ENCODE measurements at regions not wholly inside any gene's neighbourhood (a gene's known extent, or its start where the extent isn't known, plus 50 kb on each side); places are given as distances from the start of the nearest gene placed in this dataset.

DNA sequence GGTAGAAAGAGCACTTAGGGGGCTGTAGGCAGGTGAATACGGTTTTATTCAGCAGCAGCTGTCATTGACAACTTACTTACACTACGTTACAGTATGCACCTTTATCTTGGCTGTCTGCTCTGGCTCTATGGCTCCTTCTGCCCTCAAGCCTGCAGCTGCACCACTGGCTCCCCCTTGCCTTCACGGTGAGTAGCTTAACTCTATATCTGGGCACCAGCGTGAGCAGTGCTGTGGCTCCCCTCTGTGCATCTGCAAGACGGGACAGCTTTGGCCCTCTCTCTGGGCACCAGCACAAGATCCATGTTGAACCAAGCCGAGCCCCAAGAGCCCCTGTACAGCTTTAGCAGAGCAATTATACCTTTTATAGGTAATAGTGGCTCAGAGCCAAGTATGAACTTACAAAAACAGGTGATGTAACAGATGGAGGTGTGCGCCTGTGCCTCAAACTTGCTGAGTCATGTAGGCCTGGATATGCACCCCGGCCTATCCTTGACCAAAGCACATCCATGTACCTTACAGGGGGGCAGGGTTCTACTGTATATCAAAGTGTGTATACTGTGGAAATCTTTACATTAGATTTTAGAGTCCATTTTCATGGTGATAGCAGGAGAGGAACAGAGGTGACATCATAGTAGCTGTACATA lies 96.9 kb upstream of the CTSC start:
- H3K23me2 ChIP-seq (ENCODE audit: insufficient read length, low read depth, low read length, poor library complexity, severe bottlenecking), result no peaks in the 10 kb centered on the region
- Mint-ChIP-seq H3K4me1 (peaks cover 13 to 16% of the 10 kb centered on the region in 2 experiments), H3K9me3 (peaks cover 10 to 18% of the 10 kb centered on the region in 2 experiments; a peak in 4 of 5 replicates)

More for the DNA sequence above, 96.9 kb upstream of the CTSC start:
- H3K27ac ChIP-seq (ENCODE audit: insufficient read length, low read depth, low read length), result no peak overlapping the region
- Mint-ChIP-seq H3K4me3 (no peak overlapping the region), H3K27ac (no peak overlapping the region), H3K27me3 (ENCODE audit: low read depth) (no peaks in the 10 kb centered on the region), H3K36me3 (ENCODE audit: insufficient read depth in 1 of 3, low read depth in 3 of 3) (peaks cover 0 to 11% (median 6%) of the 10 kb centered on the region in 3 experiments; a peak in 4 of 7 replicates)
- peak; percentile 39 for DNase-seq
- no peak overlapping the region for H3K14ac ChIP-seq (ENCODE audit: insufficient read depth, low read length)
- H3K56ac ChIP-seq (ENCODE audit: insufficient read length, low read depth, low read length), result no peak overlapping the region
- no peak overlapping the region for H2BK12ac ChIP-seq (ENCODE audit: insufficient read length, low read depth, low read length)
- no peak overlapping the region for H2BK20ac ChIP-seq (ENCODE audit: low read depth, low read length, poor library complexity, severe bottlenecking)
- no peaks in the 10 kb centered on the region for H4K20me1 ChIP-seq (ENCODE audit: control insufficient read depth, insufficient read depth, insufficient read length)
- no peak overlapping the region for H3K4me2 ChIP-seq (ENCODE audit: insufficient read depth, insufficient read length, low read length)
- H2AFZ ChIP-seq (ENCODE audit: low read length), result no peak overlapping the region
- H2BK120ac ChIP-seq (ENCODE audit: low read depth, low read length, poor library complexity, severe bottlenecking), result no peak overlapping the region
- no peaks in the 10 kb centered on the region for H3K4me1 ChIP-seq (ENCODE audit: insufficient read depth, low read length)
- H3K79me2 ChIP-seq (ENCODE audit: insufficient read depth, low read length), result no peaks in the 10 kb centered on the region
- H4K5ac ChIP-seq (ENCODE audit: insufficient read length, low read depth, low read length), result no peak overlapping the region
- H3K9me3 ChIP-seq (ENCODE audit: control insufficient read depth, low read depth, low read length), result no peaks in the 10 kb centered on the region
- no peak overlapping the region for H2BK5ac ChIP-seq (ENCODE audit: insufficient read length, low read length)
- no peak overlapping the region for H2AK5ac ChIP-seq (ENCODE audit: insufficient read length, low read length)
- no peak overlapping the region for H3K9ac ChIP-seq (ENCODE audit: extremely low read depth, insufficient read length, low read length)
- no peak overlapping the region for H3T11ph ChIP-seq (ENCODE audit: low read length)
- H3K27me3 ChIP-seq (ENCODE audit: insufficient read depth, low read length), result no peaks in the 10 kb centered on the region
- H3K79me1 ChIP-seq (ENCODE audit: insufficient read depth, low read depth, low read length, poor library complexity, severe bottlenecking), result no peaks in the 10 kb centered on the region
- no peak overlapping the region for H4K8ac ChIP-seq (replicated peaks; ENCODE audit: insufficient read length, low read depth, low read length)
- WGBS (ENCODE audit: extremely low coverage, insufficient read length, low lambda C conversion rate), result no CpG with 5 or more reads among the region's 8 CpGs
- no peak overlapping the region for H4K91ac ChIP-seq (ENCODE audit: insufficient read length, low read depth, low read length)
- H3K23ac ChIP-seq (ENCODE audit: insufficient read length, low read depth, low read length), result no peak overlapping the region
- H3K18ac ChIP-seq (ENCODE audit: insufficient read length, low read depth, low read length), result no peak overlapping the region
- TF ChIP-seq, protein P1, sequence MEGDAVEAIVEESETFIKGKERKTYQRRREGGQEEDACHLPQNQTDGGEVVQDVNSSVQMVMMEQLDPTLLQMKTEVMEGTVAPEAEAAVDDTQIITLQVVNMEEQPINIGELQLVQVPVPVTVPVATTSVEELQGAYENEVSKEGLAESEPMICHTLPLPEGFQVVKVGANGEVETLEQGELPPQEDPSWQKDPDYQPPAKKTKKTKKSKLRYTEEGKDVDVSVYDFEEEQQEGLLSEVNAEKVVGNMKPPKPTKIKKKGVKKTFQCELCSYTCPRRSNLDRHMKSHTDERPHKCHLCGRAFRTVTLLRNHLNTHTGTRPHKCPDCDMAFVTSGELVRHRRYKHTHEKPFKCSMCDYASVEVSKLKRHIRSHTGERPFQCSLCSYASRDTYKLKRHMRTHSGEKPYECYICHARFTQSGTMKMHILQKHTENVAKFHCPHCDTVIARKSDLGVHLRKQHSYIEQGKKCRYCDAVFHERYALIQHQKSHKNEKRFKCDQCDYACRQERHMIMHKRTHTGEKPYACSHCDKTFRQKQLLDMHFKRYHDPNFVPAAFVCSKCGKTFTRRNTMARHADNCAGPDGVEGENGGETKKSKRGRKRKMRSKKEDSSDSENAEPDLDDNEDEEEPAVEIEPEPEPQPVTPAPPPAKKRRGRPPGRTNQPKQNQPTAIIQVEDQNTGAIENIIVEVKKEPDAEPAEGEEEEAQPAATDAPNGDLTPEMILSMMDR (conservative IDR thresholded peaks at IDR 0.05), result no peak
- no peak overlapping the region for H3K4ac ChIP-seq (ENCODE audit: low read depth, low read length)
- H2BK15ac ChIP-seq (ENCODE audit: low read depth, low read length), result no peak overlapping the region
